Mesenchymal stem cell (in vitro differentiated cells and primary cell): ENCODE measurements at regions not wholly inside any gene's neighbourhood (a gene's known extent, or its start where the extent isn't known, plus 50 kb on each side); places are given as distances from the start of the nearest gene placed in this dataset.

Experiments used
- DNase-seq: peaks from one replicate; pipeline ENCODE4 v3.0.0-alpha.2; 2013
- H2AFZ ChIP-seq: one replicate; pipeline ENCODE4 v1.6.1; 2013; ENCODE audit warnings: low read depth, mild to moderate bottlenecking, control low read depth, inconsistent platforms, low read length, moderate library complexity
- H2AK5ac ChIP-seq: 2 replicates; pipeline ENCODE4 v1.6.1; 2013; ENCODE audit warnings: low read length, moderate library complexity, mild to moderate bottlenecking, inconsistent platforms; ENCODE audit not compliant: severe bottlenecking
- H2BK120ac ChIP-seq: one replicate; pipeline ENCODE4 v1.6.1; 2013; ENCODE audit warnings: low read depth, mild to moderate bottlenecking, inconsistent platforms, low read length, moderate library complexity
- H2BK12ac ChIP-seq, 2 experiments: one replicate each; pipeline ENCODE4 v1.6.1; 2013; ENCODE audit warnings: inconsistent platforms in 2 of 2, low read length in 2 of 2, mild to moderate bottlenecking in 2 of 2, moderate library complexity in 2 of 2, control low read depth in 1 of 2
- H2BK15ac ChIP-seq: one replicate; pipeline ENCODE4 v1.6.1; 2013; ENCODE audit warnings: mild to moderate bottlenecking, low read depth, inconsistent platforms; ENCODE audit not compliant: poor library complexity, severe bottlenecking
- H2BK5ac ChIP-seq: 2 replicates; pipeline ENCODE4 v1.6.1; 2013; ENCODE audit warnings: low read depth, mild to moderate bottlenecking, low read length, control low read depth, inconsistent platforms; ENCODE audit not compliant: poor library complexity, severe bottlenecking
- H3K14ac ChIP-seq, 2 experiments: one replicate each; pipeline ENCODE4 v1.6.1; 2013; ENCODE audit warnings: inconsistent platforms in 2 of 2, low read length in 2 of 2, control low read depth in 1 of 2, mild to moderate bottlenecking in 1 of 2, moderate library complexity in 1 of 2
- H3K18ac ChIP-seq, 2 experiments: one replicate each; pipeline ENCODE4 v1.6.1; 2013; ENCODE audit warnings: inconsistent platforms in 2 of 2, low read length in 2 of 2, control low read depth in 1 of 2, low read depth in 1 of 2, mild to moderate bottlenecking in 1 of 2
- H3K23ac ChIP-seq, 2 experiments: one replicate each; pipeline ENCODE4 v1.6.1; 2013; ENCODE audit warnings: inconsistent platforms in 2 of 2, low read length in 2 of 2, mild to moderate bottlenecking in 2 of 2, moderate library complexity in 2 of 2, control low read depth in 1 of 2
- H3K27ac ChIP-seq: 2 replicates; pipeline ENCODE4 v1.5.1; 2013; ENCODE audit warnings: mild to moderate bottlenecking, moderate library complexity, low read length, control low read depth, inconsistent platforms; ENCODE audit not compliant: poor library complexity, severe bottlenecking
- H3K27me3 ChIP-seq, 2 experiments: 2 replicates each; pipeline versions ENCODE4 v1.6.1 to v1.7.0; 2013; ENCODE audit warnings: low read length in 2 of 2, mild to moderate bottlenecking in 2 of 2, moderate library complexity in 2 of 2, control low read depth in 1 of 2, inconsistent platforms in 1 of 2; ENCODE audit not compliant: control insufficient read depth in 1 of 2, insufficient read depth in 1 of 2
- H3K36me3 ChIP-seq, 2 experiments: 2 replicates each; pipeline versions ENCODE4 v1.6.1 to v1.7.0; 2013; ENCODE audit warnings: low read length in 2 of 2, control low read depth in 1 of 2, inconsistent platforms in 1 of 2, low read depth in 1 of 2, mild to moderate bottlenecking in 1 of 2; ENCODE audit not compliant: insufficient read depth in 2 of 2, control insufficient read depth in 1 of 2
- H3K4ac ChIP-seq, 2 experiments: one replicate each; pipeline ENCODE4 v1.6.1; 2013; ENCODE audit warnings: inconsistent platforms in 2 of 2, low read length in 2 of 2, mild to moderate bottlenecking in 2 of 2, moderate library complexity in 2 of 2, control low read depth in 1 of 2, low read depth in 1 of 2
- H3K4me1 ChIP-seq: 2 replicates; pipeline ENCODE4 v1.6.1; 2013; ENCODE audit warnings: low read depth, low read length, control low read depth; ENCODE audit not compliant: control insufficient read depth, insufficient read depth
- H3K4me2 ChIP-seq: 2 replicates; pipeline ENCODE4 v1.6.1; 2013; ENCODE audit warnings: low read length, mild to moderate bottlenecking, inconsistent platforms; ENCODE audit not compliant: poor library complexity, severe bottlenecking
- H3K4me3 ChIP-seq, 2 experiments: 2 replicates each; pipeline versions ENCODE4 v1.5.1 to v1.7.0; 2013; ENCODE audit warnings: low read length in 2 of 2, mild to moderate bottlenecking in 2 of 2, control low read depth in 1 of 2, low read depth in 1 of 2; ENCODE audit not compliant: insufficient read depth in 1 of 2
- H3K79me1 ChIP-seq: replicated peaks from 2 replicates; pipeline ENCODE4 v1.6.1; 2013; ENCODE audit warnings: mild to moderate bottlenecking, control low read depth, low read length, inconsistent platforms; ENCODE audit not compliant: poor library complexity, severe bottlenecking
- H3K9ac ChIP-seq: 2 replicates; pipeline ENCODE4 v1.7.0; 2013; ENCODE audit warnings: mild to moderate bottlenecking, low read length, moderate library complexity
- H3K9me3 ChIP-seq: 2 replicates; pipeline ENCODE4 v1.7.0; 2013; ENCODE audit warnings: mild to moderate bottlenecking, low read length; ENCODE audit not compliant: control insufficient read depth
- H4K8ac ChIP-seq: one replicate; pipeline ENCODE4 v1.6.1; 2013; ENCODE audit warnings: inconsistent platforms, mild to moderate bottlenecking, low read length, moderate library complexity
- H4K91ac ChIP-seq: one replicate; pipeline ENCODE4 v1.6.1; 2013; ENCODE audit warnings: mild to moderate bottlenecking, low read length, inconsistent platforms
- WGBS: methylation state at CpG from one replicate; pipeline ENCODE4 v1.1.7; 2013; ENCODE audit warnings: mixed read lengths; 5-methylcytosine and 5-hydroxymethylcytosine counted together

DNA sequence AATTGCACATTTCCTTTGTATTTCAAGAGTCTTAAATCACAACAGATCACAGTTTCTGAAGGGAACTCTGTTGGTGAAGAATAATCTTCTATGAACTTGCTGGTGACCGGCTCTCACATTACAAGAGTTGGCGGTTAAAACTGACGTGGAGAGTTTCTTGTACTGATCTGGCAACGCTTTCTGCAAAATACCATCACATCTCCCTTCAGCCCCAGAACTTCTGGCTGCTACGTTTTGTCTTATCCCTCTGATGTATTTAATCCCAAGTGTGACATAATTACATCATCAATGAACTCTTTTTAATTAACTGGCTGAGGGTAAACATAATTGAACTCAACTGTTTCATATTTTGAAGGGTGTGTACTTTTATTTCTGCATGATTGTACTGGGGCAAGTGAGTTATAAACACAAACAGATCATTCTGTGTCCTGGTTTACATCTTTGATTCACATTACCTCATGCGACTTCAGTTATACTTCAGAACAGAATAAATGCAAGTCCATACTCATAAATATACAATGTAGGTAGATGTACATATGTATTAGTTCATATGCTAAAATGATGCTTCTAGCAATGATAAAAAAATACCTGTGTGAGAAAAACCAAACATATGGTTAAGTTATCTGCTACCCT lies 105.1 kb upstream of the NPVF start:
- DNase-seq: no peak
- no peak overlapping the region for H2BK5ac ChIP-seq
- H3K18ac ChIP-seq: no peak overlapping the region
- H3K14ac ChIP-seq: no peak overlapping the region
- H3K9ac ChIP-seq: no peak overlapping the region
- no peak overlapping the region for H3K4me3 ChIP-seq
- H3K23ac ChIP-seq: no peak overlapping the region
- H4K91ac ChIP-seq: no peak overlapping the region
- H4K8ac ChIP-seq: no peak overlapping the region
- H2AFZ ChIP-seq: no peak overlapping the region
- no peak overlapping the region for H3K27ac ChIP-seq
- no peaks in the 10 kb centered on the region for H3K79me1 ChIP-seq
- WGBS: 99% methylated on average over 4 of the region's 6 CpGs
- H3K4me2 ChIP-seq: no peak overlapping the region
- H3K9me3 ChIP-seq: no peaks in the 10 kb centered on the region
- H3K4ac ChIP-seq: no peak overlapping the region
- H3K36me3 ChIP-seq: no peaks in the 10 kb centered on the region
- no peak overlapping the region for H2AK5ac ChIP-seq
- H2BK120ac ChIP-seq: no peak overlapping the region
- no peaks in the 10 kb centered on the region for H3K27me3 ChIP-seq
- H2BK12ac ChIP-seq: no peak overlapping the region
- H3K4me1 ChIP-seq: no peaks in the 10 kb centered on the region
- H2BK15ac ChIP-seq: no peak overlapping the region

DNA sequence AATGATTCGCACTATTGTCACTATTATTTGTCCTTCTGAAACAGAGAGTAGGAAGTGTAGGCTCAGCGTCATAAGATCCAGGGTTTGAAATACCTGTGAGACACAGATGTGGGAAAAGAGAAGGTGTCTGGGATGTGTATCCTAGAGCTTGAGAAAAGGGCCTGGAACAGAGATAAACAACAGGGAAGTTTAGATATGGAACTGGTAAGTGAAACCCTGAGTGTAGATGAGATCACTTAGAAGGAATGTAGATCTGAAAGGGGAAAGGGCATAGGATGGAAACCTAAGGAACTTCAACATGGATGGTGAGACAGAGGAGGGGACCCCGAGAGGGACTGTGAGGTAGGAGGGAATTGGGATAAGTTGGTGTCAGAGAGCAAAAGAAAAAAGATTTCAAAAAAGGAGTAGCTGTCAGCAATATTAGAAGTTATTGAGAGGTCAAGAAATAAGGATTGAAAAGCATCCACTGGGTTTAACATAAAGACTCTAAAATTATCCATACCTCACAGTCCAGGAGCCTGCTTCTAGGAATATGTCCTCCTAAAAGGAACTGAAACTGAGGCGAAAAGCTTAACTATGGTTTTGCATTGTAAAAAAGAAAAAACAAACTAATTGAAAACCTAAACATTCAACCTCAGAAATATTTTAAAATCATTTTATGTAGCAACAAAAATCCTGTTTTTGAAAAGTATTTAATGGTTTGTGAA lies 119.2 kb upstream of the NPVF start:
- H2AK5ac ChIP-seq: no peak overlapping the region
- H3K9ac ChIP-seq: no peak overlapping the region
- H3K79me1 ChIP-seq: no peaks in the 10 kb centered on the region
- no peak overlapping the region for H3K4me3 ChIP-seq
- H2BK15ac ChIP-seq: no peak overlapping the region
- H4K8ac ChIP-seq: no peak overlapping the region
- H3K9me3 ChIP-seq: no peaks in the 10 kb centered on the region
- H3K4me2 ChIP-seq: no peak overlapping the region
- peak; percentile 21 for DNase-seq
- no peaks in the 10 kb centered on the region for H3K36me3 ChIP-seq
- H2BK5ac ChIP-seq: no peak overlapping the region
- WGBS: 69% methylated on average over 3 of the region's 4 CpGs
- H3K18ac ChIP-seq: no peak overlapping the region
- H3K27ac ChIP-seq: no peak overlapping the region
- no peak overlapping the region for H2AFZ ChIP-seq
- no peaks in the 10 kb centered on the region for H3K27me3 ChIP-seq
- H3K4ac ChIP-seq: no peak overlapping the region
- no peaks in the 10 kb centered on the region for H3K4me1 ChIP-seq
- no peak overlapping the region for H3K14ac ChIP-seq
- no peak overlapping the region for H4K91ac ChIP-seq
- no peak overlapping the region for H3K23ac ChIP-seq
- H2BK120ac ChIP-seq: no peak overlapping the region
- H2BK12ac ChIP-seq: no peak overlapping the region

DNA sequence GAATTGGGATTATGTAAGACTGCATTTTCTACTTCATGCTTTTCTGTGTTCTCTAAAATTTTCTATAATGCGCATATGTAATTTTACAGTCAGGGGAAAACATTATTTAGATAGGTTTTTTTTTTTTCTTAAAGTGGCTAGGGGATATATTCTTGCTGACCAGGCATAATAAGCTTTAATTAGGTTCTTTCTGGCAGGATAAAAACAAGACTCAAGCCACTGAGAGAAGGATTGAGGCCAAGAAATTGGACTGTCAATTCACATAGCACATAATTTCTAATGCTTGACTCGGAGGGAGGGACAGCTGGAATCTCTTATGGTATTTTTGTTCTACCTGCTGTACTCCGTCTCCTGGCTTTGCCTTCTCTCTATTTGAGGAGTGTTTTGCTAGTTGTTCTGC lies 119.8 kb upstream of the NPVF start:
- no peaks in the 10 kb centered on the region for H3K4me1 ChIP-seq
- no peak overlapping the region for H2BK120ac ChIP-seq
- no peak overlapping the region for H3K18ac ChIP-seq
- H3K4me3 ChIP-seq: no peak overlapping the region
- no peak overlapping the region for H4K91ac ChIP-seq
- no peak overlapping the region for H2BK5ac ChIP-seq
- no peak overlapping the region for H4K8ac ChIP-seq
- H3K4ac ChIP-seq: no peak overlapping the region
- no peaks in the 10 kb centered on the region for H3K36me3 ChIP-seq
- H3K27ac ChIP-seq: no peak overlapping the region
- no peak overlapping the region for H3K9ac ChIP-seq
- H2BK12ac ChIP-seq: no peak overlapping the region
- no peak overlapping the region for H2AK5ac ChIP-seq
- H3K14ac ChIP-seq: no peak overlapping the region
- DNase-seq: no peak
- no peaks in the 10 kb centered on the region for H3K79me1 ChIP-seq
- no peak overlapping the region for H3K23ac ChIP-seq
- H3K4me2 ChIP-seq: no peak overlapping the region
- WGBS: 100% methylated on average over 1 of the region's 3 CpGs
- H2BK15ac ChIP-seq: no peak overlapping the region
- no peaks in the 10 kb centered on the region for H3K27me3 ChIP-seq
- no peaks in the 10 kb centered on the region for H3K9me3 ChIP-seq
- no peak overlapping the region for H2AFZ ChIP-seq

DNA sequence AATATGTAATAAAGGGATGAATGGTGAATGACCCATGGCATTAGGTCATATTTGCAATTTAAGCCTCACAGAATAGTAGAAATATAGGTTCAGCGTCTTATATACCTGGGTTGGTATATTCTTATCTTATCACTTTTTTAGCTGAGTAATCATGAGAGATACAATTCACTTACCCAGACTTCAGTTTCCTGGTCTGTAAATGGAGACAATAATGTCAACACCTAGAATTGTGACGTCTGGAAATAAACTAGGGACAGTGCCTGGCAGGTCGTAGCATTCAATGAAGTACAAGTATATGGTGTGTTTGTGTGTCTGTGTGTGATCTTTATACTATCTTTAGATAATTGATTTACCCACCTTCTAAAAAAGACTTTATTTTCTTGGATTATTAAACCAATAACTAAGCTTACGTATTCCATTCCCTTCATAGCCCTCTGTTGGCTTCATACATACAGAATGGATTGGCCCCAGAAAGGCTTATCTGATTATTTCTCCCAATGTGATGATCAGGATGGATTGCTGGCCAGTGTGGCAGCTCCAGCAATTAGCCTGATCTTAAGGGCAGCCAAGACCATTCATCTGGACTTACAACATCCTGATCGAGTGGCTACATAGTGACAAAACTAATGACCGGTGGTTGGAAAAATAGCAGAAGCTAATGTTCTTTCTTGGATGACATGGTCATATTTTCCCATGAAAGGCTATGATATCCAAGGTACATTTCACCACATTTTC lies 121.2 kb upstream of the NPVF start:
- H2BK12ac ChIP-seq: no peak overlapping the region
- no peak for DNase-seq
- H3K4me3 ChIP-seq: no peak overlapping the region
- H3K4ac ChIP-seq: no peak overlapping the region
- no peaks in the 10 kb centered on the region for H3K27me3 ChIP-seq
- no peaks in the 10 kb centered on the region for H3K9me3 ChIP-seq
- no peak overlapping the region for H2BK5ac ChIP-seq
- H3K23ac ChIP-seq: no peak overlapping the region
- H3K9ac ChIP-seq: no peak overlapping the region
- no peaks in the 10 kb centered on the region for H3K79me1 ChIP-seq
- H2BK15ac ChIP-seq: no peak overlapping the region
- H4K8ac ChIP-seq: no peak overlapping the region
- H2AK5ac ChIP-seq: no peak overlapping the region
- H3K27ac ChIP-seq: no peak overlapping the region
- H3K14ac ChIP-seq: no peak overlapping the region
- no peak overlapping the region for H3K18ac ChIP-seq
- H4K91ac ChIP-seq: no peak overlapping the region
- H2AFZ ChIP-seq: no peak overlapping the region
- H3K4me1 ChIP-seq: no peaks in the 10 kb centered on the region
- WGBS: 100% methylated on average over 3 of the region's 6 CpGs
- H3K4me2 ChIP-seq: no peak overlapping the region
- H2BK120ac ChIP-seq: no peak overlapping the region
- H3K36me3 ChIP-seq: no peaks in the 10 kb centered on the region
